DMS114 treated with DMSO at 0.1 percent for 48 hours (cell line): ENCODE measurements at regions not wholly inside any gene's neighbourhood (a gene's known extent, or its start where the extent isn't known, plus 50 kb on each side); places are given as distances from the start of the nearest gene placed in this dataset.
"Not testable (repeated sequence)": the region's sequence is repeated elsewhere in the genome, so short reads cannot be mapped to it uniquely, and the experiment has no call there.

Source experiments
- DNase-seq: peaks from one replicate; lab custom pipeline; 2025; ENCODE audit not compliant: unreplicated experiment; lab: John Stamatoyannopoulos, UW

DNA sequence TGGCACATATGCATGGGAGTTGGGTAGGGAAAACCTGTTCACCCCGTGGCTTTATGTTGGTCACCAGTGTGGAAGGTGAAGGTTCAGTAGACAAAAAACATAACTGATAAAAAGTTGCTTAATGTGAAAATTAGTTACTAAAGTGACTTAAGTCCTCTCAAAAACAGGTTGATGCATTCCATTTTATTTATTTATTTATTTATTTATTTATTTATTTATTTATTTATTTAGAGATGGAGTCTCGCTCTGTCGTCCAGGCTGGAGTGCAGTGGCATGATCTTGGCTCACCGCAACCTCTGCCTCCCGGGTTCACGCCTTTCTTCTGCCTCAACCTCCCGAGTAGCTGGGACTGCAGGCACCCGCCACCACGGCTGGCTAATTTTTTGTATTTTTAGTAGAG, 541.0 kb downstream of the DCDC2C start:
- not testable (repeated sequence) for DNase-seq

DNA sequence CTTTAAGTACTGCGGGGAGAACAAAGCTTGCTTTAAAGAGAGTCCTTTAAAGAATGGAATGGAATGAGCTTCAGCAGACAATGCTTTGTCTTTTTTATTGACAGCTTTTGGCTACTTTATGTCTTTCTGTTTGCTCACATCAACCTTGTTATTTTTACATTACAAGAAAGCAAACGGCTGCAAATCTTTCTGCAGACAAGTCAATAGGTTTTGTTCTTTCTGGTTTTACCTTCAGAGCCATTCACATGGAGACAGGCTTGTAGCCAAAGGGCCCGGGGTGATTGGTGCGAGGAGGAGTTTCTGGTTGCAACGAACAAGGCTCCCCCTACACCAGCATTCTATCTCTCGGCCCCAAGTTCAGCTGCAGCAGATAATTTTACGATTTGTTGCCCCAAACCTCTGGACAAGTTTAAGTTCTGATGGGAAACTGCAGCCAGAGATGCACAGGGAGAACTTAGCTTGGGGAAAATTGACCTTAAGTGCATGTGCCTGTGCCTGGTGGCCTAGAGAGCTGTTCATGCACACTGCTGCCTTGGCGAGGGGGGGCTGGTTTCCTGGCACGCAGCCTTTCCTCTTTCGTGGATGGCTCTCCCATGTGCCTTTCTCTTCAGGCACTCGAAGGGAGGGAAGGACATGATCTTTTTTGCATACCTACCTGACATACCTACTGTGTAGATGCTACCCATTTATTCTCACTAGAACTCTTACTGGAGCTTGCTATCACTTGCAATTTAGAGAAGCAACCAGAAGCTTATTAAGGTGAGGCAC, 543.2 kb downstream of the DCDC2C start:
- no peak for DNase-seq

DNA sequence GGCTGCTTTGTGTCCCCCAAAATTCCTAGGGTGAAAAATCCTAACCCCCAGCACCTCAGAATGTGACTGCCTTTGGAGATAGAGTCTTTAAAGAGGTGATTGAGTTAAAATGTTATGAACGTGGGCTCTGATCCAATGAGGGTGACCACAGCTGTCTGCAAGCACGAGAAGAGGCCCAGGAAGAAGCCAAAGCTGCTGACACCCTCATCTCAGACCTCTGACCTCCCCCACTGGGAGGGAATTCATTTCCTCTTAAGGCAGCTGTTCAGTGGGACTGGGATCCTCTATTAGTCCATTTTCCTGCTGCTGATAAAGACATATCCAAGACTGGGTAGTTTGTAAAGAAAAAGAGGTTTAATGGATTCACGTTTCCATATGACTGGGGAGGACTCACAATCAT, 544.4 kb downstream of the DCDC2C start:
- DNase-seq = no peak

DNA sequence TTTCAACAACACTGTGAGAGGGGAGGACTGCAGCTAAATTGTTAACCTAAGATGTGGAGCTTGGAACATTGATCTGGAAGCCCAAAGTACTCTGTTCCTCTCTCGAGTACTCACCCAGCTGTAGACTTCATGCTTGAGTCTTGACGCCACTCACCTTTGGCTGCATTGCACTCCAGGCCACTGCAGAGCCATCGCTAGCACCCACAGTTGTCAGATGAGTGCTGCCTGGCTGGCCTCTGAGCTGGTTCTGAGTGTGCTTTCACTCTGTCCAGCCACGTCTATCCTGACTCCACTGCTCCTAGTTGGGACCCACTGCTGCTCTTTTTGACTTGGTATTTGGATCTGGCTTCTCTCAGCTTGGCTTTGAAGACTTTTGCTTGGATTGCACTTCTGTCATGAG, 552.1 kb downstream of the DCDC2C start:
- DNase-seq = no peak

DNA sequence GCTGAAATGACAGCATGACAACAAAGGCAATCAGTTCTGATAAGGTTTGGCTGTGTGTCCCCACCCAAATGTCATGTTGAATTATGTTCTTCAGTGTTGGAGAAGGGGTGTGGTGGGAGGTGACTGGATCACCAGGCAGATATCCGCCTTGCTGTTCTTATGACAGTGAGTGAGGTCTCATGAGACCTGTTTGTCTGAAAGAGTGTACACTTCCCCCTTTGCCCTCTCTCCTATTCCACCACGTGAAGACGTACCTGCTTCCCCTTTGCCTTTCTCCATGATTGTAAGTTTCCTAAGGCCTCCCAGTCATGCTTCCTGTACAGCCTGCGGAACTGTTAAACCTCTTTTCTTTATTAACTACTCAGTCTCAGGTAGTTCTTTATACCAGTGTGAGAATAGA, 553.0 kb downstream of the DCDC2C start:
- no peak for DNase-seq

DNA sequence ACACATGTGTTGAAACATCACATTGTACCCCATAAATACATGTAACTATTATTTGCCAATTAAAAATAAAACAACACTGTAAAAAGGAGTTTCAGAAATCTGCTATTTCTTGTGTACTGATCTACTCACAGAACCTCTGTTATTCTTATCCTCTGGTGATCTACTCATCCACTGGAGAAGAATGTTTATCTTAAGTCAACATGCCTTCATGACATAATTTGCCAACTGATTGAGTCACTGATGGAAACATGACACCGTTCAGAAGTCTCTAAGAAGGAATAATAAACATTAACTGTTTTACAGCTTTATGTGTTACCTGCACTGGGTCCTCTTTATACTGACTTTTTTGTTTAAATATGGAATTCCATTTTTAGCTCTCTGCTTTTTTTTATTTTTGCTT, 555.2 kb downstream of the DCDC2C start:
- no peak for DNase-seq

DNA sequence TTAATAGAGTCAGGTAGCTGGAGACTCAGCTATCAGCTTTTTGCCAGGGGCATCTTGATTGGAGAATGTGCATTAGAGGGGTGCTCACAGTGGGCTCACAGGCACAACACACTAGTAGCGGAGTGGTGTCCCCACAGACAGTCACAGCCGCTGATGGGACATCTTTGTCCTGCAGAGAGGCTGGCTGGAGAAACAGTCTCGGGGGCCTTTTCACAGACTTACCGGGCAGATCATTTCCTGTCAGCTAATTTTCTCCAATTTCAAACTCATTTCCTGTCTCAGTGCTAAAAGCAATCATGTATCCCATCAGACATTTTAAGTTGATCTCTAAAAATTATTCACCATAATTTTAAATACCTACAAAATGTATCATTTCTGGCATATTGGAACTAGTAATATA, 562.6 kb downstream of the DCDC2C start:
- DNase-seq = no peak

DNA sequence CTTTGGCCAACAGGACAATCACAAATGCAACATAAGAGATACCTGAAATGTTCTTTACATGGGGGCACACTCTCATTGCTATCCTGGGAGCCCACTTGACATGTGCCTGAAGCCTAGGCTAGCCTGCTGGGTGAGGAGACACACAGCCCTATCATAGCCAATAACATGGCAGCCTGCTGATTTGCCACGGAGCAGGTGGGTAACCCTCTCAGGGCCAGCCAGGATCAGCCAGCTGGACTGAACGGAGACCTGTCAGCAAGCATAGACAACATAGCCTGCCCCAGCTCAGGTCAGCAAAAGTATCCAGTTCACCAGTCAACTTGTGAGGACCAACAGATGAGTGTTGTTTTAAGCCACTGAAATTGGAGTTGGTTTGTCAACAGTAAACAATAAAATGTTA, 566.5 kb downstream of the DCDC2C start:
- no peak for DNase-seq

DNA sequence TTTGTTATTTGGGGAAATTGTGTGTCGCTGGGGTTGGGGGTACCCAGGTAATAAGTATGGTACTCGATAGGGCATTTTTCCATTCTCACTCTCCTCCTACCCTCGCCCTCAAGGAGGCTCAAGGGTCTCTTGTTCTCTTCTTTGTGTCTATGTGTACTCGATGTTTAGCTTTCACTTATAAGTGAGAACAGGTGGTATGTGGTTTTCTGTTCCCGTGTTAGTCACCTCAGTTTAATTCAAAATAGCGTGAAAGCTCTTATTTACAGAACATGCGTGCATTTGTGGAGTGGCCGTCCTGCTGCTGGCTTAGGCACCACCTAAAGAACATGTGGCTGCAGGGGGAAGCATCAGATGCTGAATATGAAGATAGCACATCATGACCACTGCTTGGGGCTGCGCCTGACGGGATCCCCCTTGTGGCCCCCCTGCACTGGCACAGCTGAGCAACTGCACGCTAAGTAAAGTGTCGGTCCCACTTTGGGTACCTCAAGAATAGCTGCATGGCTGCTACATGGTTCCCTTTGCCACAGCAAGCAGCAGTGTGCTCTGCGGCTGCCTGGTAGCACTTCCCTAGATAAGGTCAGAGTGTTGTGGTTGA, 569.0 kb downstream of the DCDC2C start:
- no peak for DNase-seq

DNA sequence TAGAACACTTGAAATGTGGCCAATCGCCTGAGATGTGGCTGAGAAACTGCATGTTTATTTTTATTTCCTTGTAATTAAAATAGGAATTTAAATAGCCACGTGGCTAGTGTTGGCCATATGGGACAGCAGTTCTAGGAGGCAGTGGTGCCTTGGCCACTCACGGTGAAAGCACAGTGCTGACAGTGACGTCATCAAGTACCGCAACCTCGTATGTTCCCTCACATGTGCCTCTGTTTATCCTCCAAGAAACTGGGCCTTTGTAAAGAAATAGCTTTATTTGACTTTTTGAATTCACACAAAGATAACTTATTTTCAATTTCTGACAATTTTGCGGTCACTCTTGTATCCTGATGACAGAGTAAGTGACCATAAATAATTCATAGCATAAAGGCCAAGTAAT, 575.0 kb downstream of the DCDC2C start:
- no peak for DNase-seq

DNA sequence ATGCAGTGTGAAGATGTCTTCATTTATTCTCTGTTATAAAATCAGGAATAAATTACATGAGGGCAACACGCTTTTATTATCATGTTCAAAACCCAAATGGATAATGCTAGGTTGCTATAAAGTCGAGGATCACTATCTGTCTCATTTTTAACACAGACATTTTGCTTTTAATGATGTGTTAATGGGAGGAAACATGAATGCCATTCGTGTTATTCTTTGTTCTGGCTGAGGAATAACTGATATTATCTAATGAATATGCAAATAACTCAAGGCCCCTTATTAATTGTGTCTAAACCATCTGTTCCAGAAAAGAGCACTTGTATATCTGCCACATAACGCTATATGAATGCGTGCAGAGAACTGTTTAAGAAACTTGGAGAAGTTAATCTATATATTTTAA, 576.1 kb downstream of the DCDC2C start:
- no peak for DNase-seq

DNA sequence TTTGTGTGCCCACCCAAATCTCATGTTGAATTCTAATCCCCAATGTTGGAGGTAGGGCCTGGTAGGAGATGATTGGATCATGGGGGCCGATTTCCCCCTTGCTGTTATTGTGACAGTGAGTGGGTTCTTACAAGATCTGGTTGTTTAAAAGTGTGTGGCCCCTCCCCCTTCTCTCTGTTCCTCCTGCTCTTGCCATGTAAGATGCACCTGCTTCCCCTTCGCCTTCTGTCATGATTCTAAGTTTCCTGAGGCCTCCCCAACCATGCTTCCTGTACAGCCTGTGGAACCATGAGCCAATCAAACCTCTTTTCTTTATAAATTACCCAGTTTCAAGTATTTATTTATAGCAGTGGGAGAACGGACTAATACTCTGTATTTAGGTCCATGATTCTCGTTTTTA, 588.1 kb downstream of the DCDC2C start:
- no peak for DNase-seq

DNA sequence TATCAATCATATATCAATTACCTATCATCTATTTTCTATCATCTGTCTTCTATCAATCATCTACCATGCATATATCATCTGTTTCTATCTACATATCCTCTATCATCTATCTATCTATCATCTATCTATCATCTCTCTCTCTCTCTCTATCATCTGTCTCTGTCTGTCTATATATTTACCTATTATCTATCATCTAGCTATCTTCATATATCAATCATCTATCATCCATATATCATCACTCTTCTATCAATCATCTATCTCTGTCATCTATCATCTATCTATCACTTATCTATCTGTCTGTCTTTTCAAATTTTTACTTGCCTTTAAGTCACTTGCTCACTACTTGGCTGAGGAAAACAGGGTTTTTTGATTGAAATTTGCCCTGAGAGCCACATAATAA, 592.3 kb downstream of the DCDC2C start:
- DNase-seq = no peak

DNA sequence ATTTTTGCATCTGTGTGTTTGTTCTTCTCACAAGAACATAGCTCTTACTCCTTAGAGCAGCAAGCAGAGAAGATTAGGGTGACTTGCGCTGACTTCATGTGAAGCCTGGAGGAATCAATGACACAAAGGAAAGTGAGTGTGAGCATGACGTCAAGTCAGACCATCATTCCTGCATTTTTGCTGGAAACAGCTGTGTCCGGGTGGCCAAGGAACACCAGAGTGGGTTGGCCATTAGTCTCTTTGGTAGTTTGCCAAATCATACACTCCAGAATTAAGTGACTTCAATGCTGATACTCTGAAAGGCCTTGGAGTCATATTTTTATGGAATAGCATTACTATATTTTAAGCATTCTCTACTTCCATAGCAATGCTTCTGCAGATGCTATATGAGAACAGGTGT, 597.2 kb downstream of the DCDC2C start:
- DNase-seq = no peak

DNA sequence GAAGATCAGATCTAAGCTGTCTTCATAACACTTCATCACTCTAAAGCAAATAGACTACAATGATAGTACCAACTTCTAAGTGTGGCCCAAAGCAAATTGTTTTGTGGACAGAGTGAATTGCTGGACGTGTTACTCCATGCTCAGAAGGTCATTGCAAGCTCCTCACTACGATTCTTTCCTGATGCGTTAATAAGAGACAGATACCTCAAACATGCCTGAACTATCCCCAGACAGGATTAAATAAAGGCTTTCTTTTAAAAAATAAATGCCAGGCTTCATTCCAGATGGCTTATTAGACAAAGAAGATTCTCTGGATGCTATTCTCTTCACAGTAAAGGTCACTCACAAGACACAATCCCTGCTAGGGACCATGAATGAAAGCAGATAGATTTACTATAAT, 621.2 kb downstream of the DCDC2C start:
- no peak for DNase-seq

DNA sequence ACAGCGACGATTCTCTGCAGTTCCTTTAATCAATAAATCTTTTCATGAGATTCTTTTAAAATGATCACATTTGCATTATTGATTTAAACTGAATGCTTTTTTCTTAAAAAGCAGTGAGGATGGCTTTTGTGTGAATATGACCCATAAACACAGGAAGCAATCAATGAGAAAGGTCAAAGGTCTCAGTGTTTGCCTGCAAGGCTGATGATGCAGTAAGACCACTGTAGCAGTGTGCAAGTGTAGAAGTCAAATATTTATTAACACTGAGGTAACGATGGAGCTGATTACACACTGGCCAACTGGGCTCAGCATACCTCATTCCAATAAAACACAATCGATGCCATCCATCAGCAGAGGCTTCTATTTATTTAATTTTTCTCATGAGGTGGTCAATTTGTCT, 633.5 kb downstream of the DCDC2C start:
- DNase-seq = no peak

DNA sequence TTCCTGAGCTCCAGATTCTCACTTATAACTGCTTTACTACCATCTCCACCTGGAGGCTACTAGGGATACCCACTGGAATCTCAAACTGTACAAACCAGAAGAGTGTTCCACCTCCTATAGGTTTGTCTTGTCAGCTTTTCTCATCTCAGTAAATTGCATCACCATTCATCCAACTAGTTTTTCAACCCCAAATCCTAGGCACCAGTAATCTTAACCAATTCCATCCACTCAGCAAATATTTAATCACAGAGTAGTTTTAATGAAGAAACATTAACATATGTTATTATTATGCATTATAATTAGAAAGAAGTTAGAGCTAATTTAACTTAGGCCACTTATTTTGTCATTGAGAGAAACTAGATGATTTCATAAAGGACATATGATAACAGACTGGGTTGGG, 635.0 kb downstream of the DCDC2C start:
- no peak for DNase-seq

DNA sequence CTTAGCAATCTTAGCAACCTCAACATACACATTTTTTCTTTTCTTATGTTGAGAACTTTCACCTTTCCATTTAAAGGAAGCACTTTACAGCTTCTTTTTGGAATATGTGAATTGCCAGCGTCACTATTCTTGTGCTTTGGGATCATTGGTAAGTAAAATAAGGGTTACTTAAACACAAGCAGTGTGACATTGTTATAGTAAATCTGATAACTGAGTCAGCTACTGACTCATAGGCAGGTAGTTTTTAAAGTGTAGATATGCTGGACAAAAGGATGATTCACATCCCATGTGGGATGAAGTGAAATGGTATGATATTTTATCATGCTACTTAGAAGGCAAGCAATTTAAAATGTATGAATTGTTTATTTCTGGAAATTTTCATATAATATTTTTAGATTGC, 637.2 kb downstream of the DCDC2C start:
- no peak for DNase-seq

DNA sequence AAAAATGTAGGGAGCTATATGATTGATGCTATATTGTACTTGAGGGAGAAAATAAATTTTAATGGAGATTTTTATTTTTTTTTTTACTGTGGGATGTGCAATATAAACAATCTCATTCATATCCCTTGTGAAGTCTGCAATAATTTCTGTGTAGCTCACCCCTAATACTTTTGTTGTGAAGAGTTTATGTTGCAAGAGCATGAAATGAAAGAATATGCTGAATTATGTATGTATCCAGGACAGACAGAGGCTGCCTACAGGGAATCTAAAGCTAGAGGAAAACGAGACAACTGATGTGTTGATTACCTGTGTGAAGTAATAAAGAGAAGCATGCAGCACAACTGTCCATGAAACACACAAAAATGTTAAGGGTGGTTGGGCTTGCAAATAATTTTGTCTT, 643.3 kb downstream of the DCDC2C start:
- DNase-seq = no peak

DNA sequence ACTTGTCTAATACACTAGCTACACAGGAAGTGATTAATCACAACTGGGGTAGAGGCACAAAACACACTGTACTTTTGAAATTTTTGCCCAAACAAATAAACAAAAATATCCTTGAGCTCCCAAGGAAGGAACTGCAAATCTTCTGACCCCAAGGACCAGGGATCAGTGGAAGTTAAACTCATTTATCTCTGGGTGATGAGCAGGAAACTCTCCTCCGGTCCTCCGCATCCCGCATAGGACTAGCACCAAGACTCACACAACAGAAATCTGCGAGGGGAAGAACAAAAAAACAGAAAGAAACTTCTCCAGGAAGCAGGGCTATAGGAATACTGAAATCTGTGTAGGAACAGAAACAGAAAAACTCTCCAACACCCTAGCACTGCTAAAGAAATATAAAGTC, 650.3 kb downstream of the DCDC2C start:
- DNase-seq = no peak

DNA sequence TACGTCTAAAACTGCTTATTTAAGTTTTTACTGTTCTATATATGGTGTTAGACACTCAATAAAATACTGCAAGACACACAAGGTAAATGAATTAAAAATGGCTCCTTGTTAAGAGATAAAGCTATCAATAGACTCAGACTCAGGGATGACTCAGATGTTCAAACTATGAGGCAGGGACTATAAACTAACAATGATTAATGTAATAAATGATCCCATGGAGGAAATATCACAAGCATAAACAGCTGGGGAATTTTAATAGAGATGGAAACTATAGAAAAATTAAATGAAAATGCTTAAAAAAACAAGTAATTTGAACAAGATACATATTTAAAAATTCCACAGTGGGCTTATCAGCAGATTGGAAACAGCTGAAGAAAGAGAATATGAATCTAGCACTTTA, 650.8 kb downstream of the DCDC2C start:
- no peak for DNase-seq

DNA sequence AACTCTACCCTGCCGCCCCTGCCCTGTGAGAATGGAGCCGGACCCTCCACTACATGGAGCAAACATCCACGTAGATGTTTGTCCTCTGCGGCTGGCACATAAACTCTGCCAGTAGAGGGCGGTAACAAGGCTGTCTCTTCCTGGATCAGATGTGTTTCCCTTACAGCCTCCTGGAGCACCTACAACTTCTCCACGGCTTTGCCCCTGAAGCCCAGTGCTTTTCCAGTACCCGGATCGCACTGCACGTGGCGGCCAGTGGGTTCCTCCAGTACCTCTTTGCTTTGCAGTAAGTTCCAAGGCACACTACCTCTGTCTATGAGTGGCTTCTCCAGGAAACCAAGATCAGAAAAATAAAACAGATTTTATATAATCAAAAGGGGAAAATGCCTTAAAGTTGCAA, 651.3 kb downstream of the DCDC2C start:
- no peak for DNase-seq

DNA sequence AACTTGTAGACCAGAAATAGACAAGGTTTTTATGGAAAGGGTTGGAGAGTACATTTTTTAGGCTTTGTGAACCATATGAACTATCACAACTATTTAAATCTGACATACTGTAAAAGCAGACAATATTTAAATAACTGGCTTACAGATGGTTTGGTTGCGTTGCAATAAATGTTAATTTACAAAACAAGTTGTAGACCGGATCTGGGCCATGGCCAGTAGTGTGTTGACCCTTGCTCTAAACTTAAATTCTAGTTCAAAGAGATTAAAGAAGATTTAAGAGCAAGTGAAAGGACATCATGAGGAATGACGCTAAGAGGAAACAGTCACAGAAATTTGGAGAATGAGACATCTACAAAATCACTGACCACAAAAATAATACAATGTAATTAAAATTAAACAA, 652.7 kb downstream of the DCDC2C start:
- no peak for DNase-seq
